ENCODE measurements at regions not wholly inside any gene's neighbourhood (a gene's known extent, or its start where the extent isn't known, plus 50 kb on each side); places are given as distances from the start of the nearest gene placed in this dataset.

GRCh38 chr6:14932485-14933182 is 313.2 kb upstream of the JARID2 start:
- TF ChIP-seq GATA2 (IDR thresholded peaks at IDR 0.05; ENCODE audit: low read depth, low read length) (no peak), GATA3 (IDR thresholded peaks at IDR 0.05; ENCODE audit: low read depth, low read length) (no peak)
